ENCODE measurements at regions not wholly inside any gene's neighbourhood (a gene's known extent, or its start where the extent isn't known, plus 50 kb on each side); places are given as distances from the start of the nearest gene placed in this dataset.

- Histone ChIP-seq H4K20me1 (ENCODE audit: insufficient read depth, low read length, poor library complexity, severe bottlenecking) (no peaks in the 10 kb centered on the region), H3K4me3 (ENCODE audit: low read length, poor library complexity, severe bottlenecking) (no peak overlapping the region), H3K4me1 (ENCODE audit: insufficient read depth, low read length, poor library complexity, severe bottlenecking) (no peaks in the 10 kb centered on the region), H3K79me2 (ENCODE audit: insufficient read depth, low read length) (no peaks in the 10 kb centered on the region), H3K36me3 (ENCODE audit: insufficient read depth, low read length) (no peaks in the 10 kb centered on the region), H3K4me2 (ENCODE audit: low read depth, low read length, poor library complexity, severe bottlenecking) (no peak overlapping the region), H3K9ac (ENCODE audit: low read depth, low read length, poor library complexity, severe bottlenecking) (no peak overlapping the region), H3K9me2 (replicated peaks; ENCODE audit: low read depth, low read length) (no peaks in the 10 kb centered on the region), H3K9me3 (ENCODE audit: insufficient read depth, low read depth, low read length) (no peaks in the 10 kb centered on the region), H3F3A (ENCODE audit: low read depth) (no peaks in the 10 kb centered on the region), H3K27me3 (ENCODE audit: insufficient read depth, low read length, poor library complexity, severe bottlenecking) (no peaks in the 10 kb centered on the region), H2AFZ (ENCODE audit: low read length) (no peak overlapping the region)
- TF ChIP-seq, protein P1, sequence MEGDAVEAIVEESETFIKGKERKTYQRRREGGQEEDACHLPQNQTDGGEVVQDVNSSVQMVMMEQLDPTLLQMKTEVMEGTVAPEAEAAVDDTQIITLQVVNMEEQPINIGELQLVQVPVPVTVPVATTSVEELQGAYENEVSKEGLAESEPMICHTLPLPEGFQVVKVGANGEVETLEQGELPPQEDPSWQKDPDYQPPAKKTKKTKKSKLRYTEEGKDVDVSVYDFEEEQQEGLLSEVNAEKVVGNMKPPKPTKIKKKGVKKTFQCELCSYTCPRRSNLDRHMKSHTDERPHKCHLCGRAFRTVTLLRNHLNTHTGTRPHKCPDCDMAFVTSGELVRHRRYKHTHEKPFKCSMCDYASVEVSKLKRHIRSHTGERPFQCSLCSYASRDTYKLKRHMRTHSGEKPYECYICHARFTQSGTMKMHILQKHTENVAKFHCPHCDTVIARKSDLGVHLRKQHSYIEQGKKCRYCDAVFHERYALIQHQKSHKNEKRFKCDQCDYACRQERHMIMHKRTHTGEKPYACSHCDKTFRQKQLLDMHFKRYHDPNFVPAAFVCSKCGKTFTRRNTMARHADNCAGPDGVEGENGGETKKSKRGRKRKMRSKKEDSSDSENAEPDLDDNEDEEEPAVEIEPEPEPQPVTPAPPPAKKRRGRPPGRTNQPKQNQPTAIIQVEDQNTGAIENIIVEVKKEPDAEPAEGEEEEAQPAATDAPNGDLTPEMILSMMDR (conservative IDR thresholded peaks at IDR 0.05; ENCODE audit: low read length) = no peak
- no peak for TF ChIP-seq EZH2phosphoT487 (IDR thresholded peaks at IDR 0.05; ENCODE audit: borderline replicate concordance)
Observed at GRCh38 chr2:173653432-173653805, 298.7 kb downstream of the CDCA7 start.

DNA sequence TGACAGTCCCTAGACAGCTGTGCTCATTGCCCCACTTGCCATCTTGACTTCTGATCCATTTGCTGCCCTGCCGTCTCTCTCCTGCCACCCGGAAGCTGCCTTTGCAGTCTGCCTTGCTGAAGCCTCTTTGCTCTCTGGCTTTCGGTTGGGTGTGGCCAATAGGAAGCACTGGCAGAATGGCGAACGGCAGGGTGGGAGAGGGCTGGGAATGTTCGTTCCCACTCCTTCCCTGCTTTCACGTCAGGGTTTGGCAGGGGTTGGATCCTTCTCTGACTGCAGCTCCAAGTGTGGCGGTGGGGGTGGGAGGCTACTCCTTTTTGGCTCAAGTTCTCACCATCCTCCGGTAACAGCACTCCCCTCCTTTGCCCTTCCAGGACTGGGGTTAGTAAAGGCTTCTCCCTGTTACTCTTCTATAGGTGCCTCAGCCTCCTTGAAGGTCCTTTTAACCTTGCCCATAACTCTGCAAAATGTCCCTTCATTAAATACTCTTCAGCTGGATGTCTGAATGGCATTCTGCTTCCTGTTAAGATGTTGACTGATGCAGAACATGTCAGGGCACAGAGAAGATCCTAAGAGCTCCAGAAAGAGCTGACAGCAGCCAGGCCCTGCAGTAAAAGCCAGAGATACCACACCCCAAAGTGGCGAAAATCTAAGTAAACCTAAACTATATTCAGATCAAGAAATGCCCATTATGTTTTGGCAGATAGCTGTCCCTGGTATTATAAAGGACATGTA, 299.7 kb downstream of the CDCA7 start:
- H3K9me3 ChIP-seq (ENCODE audit: insufficient read depth, low read depth, low read length) = no peaks in the 10 kb centered on the region
- no peaks in the 10 kb centered on the region for H3K36me3 ChIP-seq (ENCODE audit: insufficient read depth, low read length)
- H3K4me3 ChIP-seq (ENCODE audit: low read length, poor library complexity, severe bottlenecking) = no peak overlapping the region
- H3K9ac ChIP-seq (ENCODE audit: low read depth, low read length, poor library complexity, severe bottlenecking) = no peak overlapping the region
- H3F3A ChIP-seq (ENCODE audit: low read depth) = no peaks in the 10 kb centered on the region
- no peak overlapping the region for H2AFZ ChIP-seq (ENCODE audit: low read length)
- no peak for TF ChIP-seq EZH2phosphoT487 (IDR thresholded peaks at IDR 0.05; ENCODE audit: borderline replicate concordance)
- TF ChIP-seq, protein P1 (conservative IDR thresholded peaks at IDR 0.05; ENCODE audit: low read length) = no peak
- H3K79me2 ChIP-seq (ENCODE audit: insufficient read depth, low read length) = no peaks in the 10 kb centered on the region
- no peaks in the 10 kb centered on the region for H3K9me2 ChIP-seq (replicated peaks; ENCODE audit: low read depth, low read length)
- H3K4me2 ChIP-seq (ENCODE audit: low read depth, low read length, poor library complexity, severe bottlenecking) = no peak overlapping the region
- H4K20me1 ChIP-seq (ENCODE audit: insufficient read depth, low read length, poor library complexity, severe bottlenecking) = no peaks in the 10 kb centered on the region
- H3K4me1 ChIP-seq (ENCODE audit: insufficient read depth, low read length, poor library complexity, severe bottlenecking) = no peaks in the 10 kb centered on the region
- H3K27me3 ChIP-seq (ENCODE audit: insufficient read depth, low read length, poor library complexity, severe bottlenecking) = no peaks in the 10 kb centered on the region

GRCh38 chr2:173654896-173655265, 300.2 kb downstream of the CDCA7 start:
- Histone ChIP-seq H3K4me1 (ENCODE audit: insufficient read depth, low read length, poor library complexity, severe bottlenecking) (no peaks in the 10 kb centered on the region), H4K20me1 (ENCODE audit: insufficient read depth, low read length, poor library complexity, severe bottlenecking) (no peaks in the 10 kb centered on the region), H3F3A (ENCODE audit: low read depth) (no peaks in the 10 kb centered on the region), H2AFZ (ENCODE audit: low read length) (no peak overlapping the region), H3K27me3 (ENCODE audit: insufficient read depth, low read length, poor library complexity, severe bottlenecking) (no peaks in the 10 kb centered on the region), H3K79me2 (ENCODE audit: insufficient read depth, low read length) (no peaks in the 10 kb centered on the region), H3K36me3 (ENCODE audit: insufficient read depth, low read length) (no peaks in the 10 kb centered on the region), H3K9me2 (replicated peaks; ENCODE audit: low read depth, low read length) (no peaks in the 10 kb centered on the region), H3K4me2 (ENCODE audit: low read depth, low read length, poor library complexity, severe bottlenecking) (no peak overlapping the region), H3K9me3 (ENCODE audit: insufficient read depth, low read depth, low read length) (no peaks in the 10 kb centered on the region), H3K9ac (ENCODE audit: low read depth, low read length, poor library complexity, severe bottlenecking) (no peak overlapping the region), H3K4me3 (ENCODE audit: low read length, poor library complexity, severe bottlenecking) (no peak overlapping the region)
- no peak for TF ChIP-seq EZH2phosphoT487 (IDR thresholded peaks at IDR 0.05; ENCODE audit: borderline replicate concordance)
- TF ChIP-seq, protein P1 (conservative IDR thresholded peaks at IDR 0.05; ENCODE audit: low read length) = no peak
